ENCODE measurements at regions not wholly inside any gene's neighbourhood (a gene's known extent, or its start where the extent isn't known, plus 50 kb on each side); places are given as distances from the start of the nearest gene placed in this dataset.
"Not testable (repeated sequence)": the region's sequence is repeated elsewhere in the genome, so short reads cannot be mapped to it uniquely, and the experiment has no call there.

DNA sequence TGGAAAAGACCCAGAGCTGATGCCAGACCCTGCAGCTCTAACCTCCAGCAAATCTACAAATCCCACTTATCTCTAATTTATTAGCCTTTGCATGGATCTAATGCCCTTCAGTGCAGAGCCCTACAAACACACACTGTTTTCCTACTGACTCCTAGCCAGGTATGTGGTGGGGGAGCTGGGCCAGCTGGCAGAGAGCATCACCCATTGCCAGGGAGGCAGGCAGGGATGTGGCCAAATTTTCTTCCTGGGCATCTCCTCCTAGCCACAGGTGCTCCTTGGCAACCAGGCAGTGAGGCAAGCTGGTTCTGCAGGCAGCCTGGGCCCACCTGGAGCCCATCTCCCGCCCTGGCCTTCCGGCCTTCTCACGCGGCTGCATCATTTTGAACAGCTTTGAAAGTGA is 55.9 kb upstream of the EMX2 start:
- CTCF ChIA-PET = no interaction called here
- Histone ChIP-seq H3K36me3 (ENCODE audit: control insufficient read depth, insufficient read depth, low read length) (no peaks in the 10 kb centered on the region), H3K27me3 (ENCODE audit: control insufficient read depth, insufficient read depth, low read length) (peaks cover 12% of the 10 kb centered on the region), H3K4me3 (ENCODE audit: low read depth in 2 of 2, low read length in 2 of 2) (no peak overlapping the region), H3K9me3 (ENCODE audit: control insufficient read depth, insufficient read depth, low read depth, low read length) (no peaks in the 10 kb centered on the region), H3K4me1 (ENCODE audit: control insufficient read depth, insufficient read depth, low read length) (no peaks in the 10 kb centered on the region), H3K27ac (ENCODE audit: low read length) (no peak overlapping the region)
- BruUV-seq (replicated peaks) = no TSS peak
- intact Hi-C loops (cut with micrococcal nuclease; ENCODE audit: unreplicated experiment) (no loop called here), in situ Hi-C loops (cut with HindIII; ENCODE audit: low pct_unique_long_range_greater_than_20kb, low sequenced_read_pairs) (no loop called here)
- ATAC-seq = no peak
- DNase-seq (ENCODE audit: low read depth, low spot score) = no peak
- POLR2A ChIA-PET = no interaction called here
- TF ChIP-seq, protein P1, sequence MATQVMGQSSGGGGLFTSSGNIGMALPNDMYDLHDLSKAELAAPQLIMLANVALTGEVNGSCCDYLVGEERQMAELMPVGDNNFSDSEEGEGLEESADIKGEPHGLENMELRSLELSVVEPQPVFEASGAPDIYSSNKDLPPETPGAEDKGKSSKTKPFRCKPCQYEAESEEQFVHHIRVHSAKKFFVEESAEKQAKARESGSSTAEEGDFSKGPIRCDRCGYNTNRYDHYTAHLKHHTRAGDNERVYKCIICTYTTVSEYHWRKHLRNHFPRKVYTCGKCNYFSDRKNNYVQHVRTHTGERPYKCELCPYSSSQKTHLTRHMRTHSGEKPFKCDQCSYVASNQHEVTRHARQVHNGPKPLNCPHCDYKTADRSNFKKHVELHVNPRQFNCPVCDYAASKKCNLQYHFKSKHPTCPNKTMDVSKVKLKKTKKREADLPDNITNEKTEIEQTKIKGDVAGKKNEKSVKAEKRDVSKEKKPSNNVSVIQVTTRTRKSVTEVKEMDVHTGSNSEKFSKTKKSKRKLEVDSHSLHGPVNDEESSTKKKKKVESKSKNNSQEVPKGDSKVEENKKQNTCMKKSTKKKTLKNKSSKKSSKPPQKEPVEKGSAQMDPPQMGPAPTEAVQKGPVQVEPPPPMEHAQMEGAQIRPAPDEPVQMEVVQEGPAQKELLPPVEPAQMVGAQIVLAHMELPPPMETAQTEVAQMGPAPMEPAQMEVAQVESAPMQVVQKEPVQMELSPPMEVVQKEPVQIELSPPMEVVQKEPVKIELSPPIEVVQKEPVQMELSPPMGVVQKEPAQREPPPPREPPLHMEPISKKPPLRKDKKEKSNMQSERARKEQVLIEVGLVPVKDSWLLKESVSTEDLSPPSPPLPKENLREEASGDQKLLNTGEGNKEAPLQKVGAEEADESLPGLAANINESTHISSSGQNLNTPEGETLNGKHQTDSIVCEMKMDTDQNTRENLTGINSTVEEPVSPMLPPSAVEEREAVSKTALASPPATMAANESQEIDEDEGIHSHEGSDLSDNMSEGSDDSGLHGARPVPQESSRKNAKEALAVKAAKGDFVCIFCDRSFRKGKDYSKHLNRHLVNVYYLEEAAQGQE (IDR thresholded peaks at IDR 0.05; ENCODE audit: insufficient read depth in 1 of 2, low read depth in 2 of 2, low read length in 1 of 2) = no peak
- TF ChIP-seq SIN3A (IDR thresholded peaks at IDR 0.05; ENCODE audit: borderline replicate concordance, insufficient read depth, low read depth, low read length) = no peak
- TF ChIP-seq, protein P2, sequence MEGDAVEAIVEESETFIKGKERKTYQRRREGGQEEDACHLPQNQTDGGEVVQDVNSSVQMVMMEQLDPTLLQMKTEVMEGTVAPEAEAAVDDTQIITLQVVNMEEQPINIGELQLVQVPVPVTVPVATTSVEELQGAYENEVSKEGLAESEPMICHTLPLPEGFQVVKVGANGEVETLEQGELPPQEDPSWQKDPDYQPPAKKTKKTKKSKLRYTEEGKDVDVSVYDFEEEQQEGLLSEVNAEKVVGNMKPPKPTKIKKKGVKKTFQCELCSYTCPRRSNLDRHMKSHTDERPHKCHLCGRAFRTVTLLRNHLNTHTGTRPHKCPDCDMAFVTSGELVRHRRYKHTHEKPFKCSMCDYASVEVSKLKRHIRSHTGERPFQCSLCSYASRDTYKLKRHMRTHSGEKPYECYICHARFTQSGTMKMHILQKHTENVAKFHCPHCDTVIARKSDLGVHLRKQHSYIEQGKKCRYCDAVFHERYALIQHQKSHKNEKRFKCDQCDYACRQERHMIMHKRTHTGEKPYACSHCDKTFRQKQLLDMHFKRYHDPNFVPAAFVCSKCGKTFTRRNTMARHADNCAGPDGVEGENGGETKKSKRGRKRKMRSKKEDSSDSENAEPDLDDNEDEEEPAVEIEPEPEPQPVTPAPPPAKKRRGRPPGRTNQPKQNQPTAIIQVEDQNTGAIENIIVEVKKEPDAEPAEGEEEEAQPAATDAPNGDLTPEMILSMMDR (IDR thresholded peaks at IDR 0.05) = no peak
- no peak for TF ChIP-seq TCF7L2 (IDR thresholded peaks at IDR 0.05; ENCODE audit: low read depth, low read length)
- TF ChIP-seq POLR2AphosphoS5 (IDR thresholded peaks at IDR 0.05; ENCODE audit: low read depth, low read length) = no peak

DNA sequence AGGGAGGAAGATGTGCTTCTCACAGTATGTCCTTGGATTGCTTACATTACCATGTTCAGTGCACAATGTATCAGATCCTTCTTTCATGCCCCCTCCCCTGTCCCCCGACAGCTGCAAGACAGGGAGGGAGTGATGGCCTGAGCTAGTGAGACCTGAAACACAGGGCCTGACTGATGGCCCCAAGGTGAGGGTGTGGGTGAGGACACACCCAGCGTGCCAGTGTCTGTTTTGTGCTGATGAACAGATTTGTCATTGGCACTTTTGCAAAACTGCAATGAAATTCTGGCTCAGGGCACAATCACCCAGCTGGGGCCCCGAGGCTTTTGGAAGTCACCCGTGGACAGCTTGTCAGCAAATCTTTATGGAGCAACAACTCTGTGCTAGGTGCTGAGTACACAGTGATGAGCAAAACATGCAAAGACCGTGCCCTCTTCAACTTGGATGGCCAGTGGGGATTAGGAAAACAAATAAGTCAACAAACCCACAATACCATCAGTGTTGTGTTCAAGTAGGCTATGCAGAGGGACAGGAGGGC is 59.4 kb upstream of the EMX2 start:
- in situ Hi-C loops (cut with HindIII; ENCODE audit: low pct_unique_long_range_greater_than_20kb, low sequenced_read_pairs) (no loop called here), intact Hi-C loops (cut with micrococcal nuclease; ENCODE audit: unreplicated experiment) (no loop called here)
- POLR2A ChIA-PET = no interaction called here
- H3K4me1 ChIP-seq (ENCODE audit: control insufficient read depth, insufficient read depth, low read length) = no peaks in the 10 kb centered on the region
- H3K27ac ChIP-seq (ENCODE audit: low read length) = no peak overlapping the region
- no peaks in the 10 kb centered on the region for H3K9me3 ChIP-seq (ENCODE audit: control insufficient read depth, insufficient read depth, low read depth, low read length)
- no peak for ATAC-seq
- no peak overlapping the region for H3K4me3 ChIP-seq (ENCODE audit: low read depth in 2 of 2, low read length in 2 of 2)
- no TSS peak for BruUV-seq (replicated peaks)
- H3K27me3 ChIP-seq (ENCODE audit: control insufficient read depth, insufficient read depth, low read length) = no peaks in the 10 kb centered on the region; the same call in 1 of the 2 replicates
- no peaks in the 10 kb centered on the region for H3K36me3 ChIP-seq (ENCODE audit: control insufficient read depth, insufficient read depth, low read length)
- TF ChIP-seq POLR2AphosphoS5 (IDR thresholded peaks at IDR 0.05; ENCODE audit: low read depth, low read length) (no peak), TCF7L2 (IDR thresholded peaks at IDR 0.05; ENCODE audit: low read depth, low read length) (no peak), SIN3A (IDR thresholded peaks at IDR 0.05; ENCODE audit: borderline replicate concordance, insufficient read depth, low read depth, low read length) (no peak)
- TF ChIP-seq, protein P1 (IDR thresholded peaks at IDR 0.05; ENCODE audit: insufficient read depth in 1 of 2, low read depth in 2 of 2, low read length in 1 of 2) = no peak
- TF ChIP-seq, protein P2 (IDR thresholded peaks at IDR 0.05) = no peak
- no peak for DNase-seq (ENCODE audit: low read depth, low spot score)
- CTCF ChIA-PET = no interaction called here

DNA sequence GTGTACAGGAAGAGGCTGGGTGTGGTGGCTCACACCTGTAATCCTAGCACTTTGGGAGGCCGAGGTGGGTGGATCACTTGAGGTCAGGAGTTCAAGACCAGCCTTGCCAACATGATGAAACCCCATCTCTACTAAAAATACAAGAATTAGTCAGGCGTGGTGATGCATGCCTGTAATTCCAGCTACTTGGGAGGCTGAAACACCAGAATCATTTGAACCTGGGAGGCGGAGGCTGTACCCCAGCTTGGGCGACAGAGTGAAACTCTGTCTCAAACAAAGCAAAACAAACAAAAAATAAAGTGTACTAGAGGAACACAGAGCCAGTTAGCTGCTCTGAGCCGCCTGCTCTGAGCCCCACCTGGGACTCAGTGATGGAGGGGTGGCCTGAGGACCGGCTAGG is 61.5 kb upstream of the EMX2 start:
- ATAC-seq; H3K4me3 ChIP-seq (ENCODE audit: low read depth in 2 of 2, low read length in 2 of 2); H3K27me3 ChIP-seq (ENCODE audit: control insufficient read depth, insufficient read depth, low read length); BruUV-seq (replicated peaks); H3K4me1 ChIP-seq (ENCODE audit: control insufficient read depth, insufficient read depth, low read length); CTCF ChIA-PET; intact Hi-C loops (cut with micrococcal nuclease; ENCODE audit: unreplicated experiment); in situ Hi-C loops (cut with HindIII; ENCODE audit: low pct_unique_long_range_greater_than_20kb, low sequenced_read_pairs); H3K27ac ChIP-seq (ENCODE audit: low read length); POLR2A ChIA-PET; H3K9me3 ChIP-seq (ENCODE audit: control insufficient read depth, insufficient read depth, low read depth, low read length); DNase-seq (ENCODE audit: low read depth, low spot score); H3K36me3 ChIP-seq (ENCODE audit: control insufficient read depth, insufficient read depth, low read length): not testable (repeated sequence)
